NCI-H1694 treated with DMSO at 0.1 percent for 48 hours (cell line): ENCODE measurements at regions not wholly inside any gene's neighbourhood (a gene's known extent, or its start where the extent isn't known, plus 50 kb on each side); places are given as distances from the start of the nearest gene placed in this dataset.

Experiments
- DNase-seq: peaks from one replicate; lab custom pipeline; 2025; lab: John Stamatoyannopoulos, UW

DNA sequence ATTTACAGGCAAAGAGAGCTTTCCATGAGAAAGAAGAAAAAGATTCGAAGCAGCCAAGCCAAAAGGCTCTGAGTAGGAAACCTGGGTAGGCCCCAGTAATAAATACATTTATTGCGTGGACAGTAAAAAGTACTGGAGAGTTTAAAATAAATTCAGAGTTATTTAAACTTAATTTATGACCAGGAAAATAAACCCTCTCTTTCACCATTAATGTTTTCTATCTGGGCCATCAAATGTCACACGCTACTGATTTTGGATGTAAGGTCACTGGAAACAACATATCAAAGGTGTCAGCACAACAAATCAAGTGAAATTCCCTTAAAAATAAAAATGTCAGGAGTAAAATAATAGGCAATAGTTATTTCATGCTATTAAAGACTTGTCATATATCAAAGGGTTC lies 264.0 kb downstream of the SKAP2 start:
- no peak for DNase-seq

DNA sequence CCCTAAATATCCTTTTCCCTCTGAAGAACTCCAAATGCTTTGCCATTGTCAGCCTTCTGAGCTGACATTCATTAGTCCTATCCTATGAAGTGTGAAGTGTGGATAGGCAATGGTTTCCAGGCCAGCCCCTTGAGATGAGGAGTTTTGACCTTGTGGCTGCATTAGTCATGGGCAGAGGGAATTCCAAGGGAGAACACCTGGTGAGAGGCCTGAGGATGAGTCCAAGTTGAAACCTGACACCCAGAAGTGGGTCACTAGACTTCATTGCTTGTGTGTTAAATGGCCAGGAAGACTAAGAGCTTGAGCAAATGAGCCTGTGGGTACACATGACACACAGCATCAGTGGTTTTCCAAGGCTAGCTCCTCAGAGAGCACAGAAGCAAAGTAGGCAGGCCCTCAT lies 260.8 kb downstream of the SKAP2 start:
- no peak for DNase-seq

DNA sequence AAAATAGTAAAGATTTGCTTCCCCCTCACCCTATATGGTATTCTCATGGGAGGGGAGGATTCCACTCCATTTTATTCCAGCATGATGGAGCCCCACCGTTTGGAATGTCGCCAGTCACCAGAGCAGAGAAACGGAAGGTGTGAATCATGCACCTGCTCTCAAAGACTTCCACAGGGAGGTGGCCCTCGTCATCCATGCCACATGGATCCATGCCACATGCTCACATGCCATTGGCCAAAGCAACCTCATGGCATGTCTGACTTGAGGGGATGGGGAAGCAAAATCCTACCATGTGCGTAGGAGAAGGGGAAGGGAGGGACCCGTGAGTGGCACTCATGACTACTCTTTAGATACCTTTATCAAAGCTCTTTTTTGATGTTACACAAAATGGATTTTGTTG lies 256.0 kb downstream of the SKAP2 start:
- DNase-seq: no peak

DNA sequence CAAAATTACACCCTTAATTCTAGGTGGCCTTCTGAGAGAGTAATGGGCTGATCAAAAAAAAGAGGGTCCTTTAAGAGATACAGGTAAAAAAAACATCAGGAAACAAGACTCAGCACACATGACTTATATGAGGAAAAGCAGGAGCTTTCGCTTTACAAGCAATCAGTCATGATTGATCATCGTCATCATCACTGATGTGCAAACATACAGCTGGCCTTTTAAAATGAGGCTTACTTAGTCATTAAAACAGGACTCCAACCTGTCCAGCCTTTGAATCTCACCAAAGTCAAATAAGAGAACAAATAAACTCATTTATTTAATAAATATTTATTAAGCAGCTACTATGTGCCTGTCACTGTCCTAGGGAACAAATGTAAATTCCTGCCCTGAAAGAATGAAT lies 255.3 kb downstream of the SKAP2 start:
- no peak for DNase-seq

DNA sequence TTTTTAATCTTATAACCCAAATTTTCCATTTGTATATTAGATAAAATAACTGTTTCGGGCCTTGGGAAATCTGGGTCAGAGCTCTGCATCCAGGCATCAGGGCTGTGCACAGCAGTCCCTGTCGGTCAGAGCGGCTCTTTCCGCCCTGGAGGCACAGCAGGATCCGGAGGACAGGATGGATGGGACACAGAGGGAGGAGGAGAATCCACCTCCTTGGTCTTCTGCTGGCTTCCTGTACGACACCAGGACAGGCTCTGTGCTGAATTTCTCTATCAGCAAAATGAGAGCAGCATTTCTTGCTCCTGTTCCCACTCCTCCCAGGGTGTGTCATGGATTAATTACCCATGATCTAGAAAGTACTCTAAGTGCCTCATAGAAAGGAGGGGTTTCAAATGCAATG lies 254.9 kb downstream of the SKAP2 start:
- no peak for DNase-seq

DNA sequence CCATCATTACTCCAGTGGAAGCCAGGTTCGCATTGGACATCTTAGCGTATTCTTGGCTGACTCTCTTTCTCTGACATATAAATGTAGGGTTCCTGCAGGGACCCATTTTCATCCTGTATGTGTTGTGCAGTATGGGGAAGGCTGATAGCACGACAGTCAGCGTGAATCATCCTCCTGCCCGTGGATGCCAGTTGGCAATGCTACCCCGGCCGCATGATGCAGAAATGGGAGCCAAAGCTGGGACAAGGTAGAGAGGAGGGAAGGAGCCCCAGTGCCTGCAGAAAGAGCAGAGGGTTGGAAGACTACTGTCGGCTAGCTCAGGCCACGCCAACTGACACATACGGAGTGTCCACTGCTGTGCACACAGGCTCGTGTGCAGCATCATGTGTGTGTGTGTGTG lies 251.6 kb downstream of the SKAP2 start:
- no peak for DNase-seq

DNA sequence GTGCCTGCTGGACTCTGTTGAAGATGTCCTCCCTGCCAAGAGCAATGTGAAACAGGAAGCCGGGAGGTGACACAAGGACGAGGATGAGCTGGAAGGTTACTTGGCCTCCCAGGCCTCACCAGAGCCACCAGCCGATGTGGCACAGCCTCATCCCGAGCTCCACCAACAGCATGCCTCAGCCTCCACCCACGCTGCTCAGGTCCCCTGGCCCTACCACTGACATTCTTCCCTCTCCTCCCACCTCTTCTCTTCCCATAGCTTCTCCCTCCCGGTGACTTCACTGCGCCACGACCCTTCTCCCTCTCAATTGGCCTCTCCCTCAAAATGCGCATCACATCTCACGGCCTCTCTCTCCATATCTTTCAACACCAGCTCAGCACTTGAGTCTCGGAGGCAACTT lies 249.9 kb downstream of the SKAP2 start:
- no peak for DNase-seq

DNA sequence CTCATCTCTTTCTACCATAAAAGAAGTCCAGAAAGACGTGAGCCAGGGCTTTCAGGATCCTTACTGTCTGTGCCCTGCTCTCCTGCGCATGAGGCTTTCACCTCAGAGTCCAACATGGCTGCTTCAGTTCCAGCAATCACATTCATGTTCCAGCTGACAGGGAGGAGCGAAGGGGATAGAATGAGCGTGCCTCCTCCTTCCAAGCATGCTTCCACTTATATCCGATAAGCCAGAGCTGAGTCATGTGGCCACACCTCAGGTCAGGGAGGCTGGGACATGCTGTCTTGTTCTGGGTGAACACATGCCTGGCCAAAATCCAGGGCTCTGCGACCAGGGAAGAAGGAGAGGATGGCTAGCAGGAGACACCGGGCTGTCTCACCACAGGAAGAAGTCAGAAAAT lies 248.2 kb downstream of the SKAP2 start:
- DNase-seq: no peak

DNA sequence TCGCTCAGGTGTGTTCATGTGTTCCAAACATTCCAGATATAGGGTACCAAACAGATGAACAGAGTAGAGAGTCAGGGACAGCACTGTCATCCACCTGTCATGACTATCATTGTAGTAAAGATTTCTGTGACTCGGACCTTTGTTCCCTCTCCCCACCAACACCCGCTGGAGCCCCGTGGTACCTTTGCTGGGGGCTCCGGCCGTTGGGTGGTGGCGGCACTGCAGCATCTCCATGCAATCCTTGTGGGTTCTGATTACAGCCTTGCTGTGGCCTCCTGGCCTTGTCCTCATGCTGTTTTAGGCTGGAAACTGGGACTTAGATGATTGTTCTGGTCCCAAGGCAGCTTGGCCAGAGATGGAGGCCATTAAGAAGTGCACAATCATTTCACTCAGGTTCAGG lies 247.3 kb downstream of the SKAP2 start:
- DNase-seq: no peak
